ENCODE measurements at regions not wholly inside any gene's neighbourhood (a gene's known extent, or its start where the extent isn't known, plus 50 kb on each side); places are given as distances from the start of the nearest gene placed in this dataset.
A peak's percentile ranks its signal among the peaks of the same experiment; 100 is the strongest.
"Not testable (repeated sequence)": the region's sequence is repeated elsewhere in the genome, so short reads cannot be mapped to it uniquely, and the experiment has no call there.

DNA sequence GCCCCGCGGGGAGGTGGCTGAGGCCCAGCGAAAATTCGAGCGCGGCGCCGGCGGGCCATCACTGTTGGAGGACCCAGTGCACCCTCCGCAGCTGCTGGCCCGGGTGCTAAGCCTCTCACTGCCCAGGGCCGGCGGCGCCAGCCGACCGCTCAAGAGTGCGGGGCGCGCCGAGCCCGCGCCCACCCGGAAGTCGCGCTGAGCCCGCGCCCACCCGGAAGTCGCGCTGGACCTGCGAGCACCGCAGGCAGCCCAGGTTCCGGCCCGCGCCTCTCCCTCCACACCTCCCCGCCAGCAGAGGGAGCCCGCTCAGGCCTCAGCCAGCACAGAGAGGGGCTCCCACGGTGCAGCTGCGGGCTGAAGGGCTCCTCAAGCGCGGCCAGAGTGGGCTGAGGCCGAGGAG is 165.5 kb upstream of the BDP1 start:
- H3K36me3 ChIP-seq, H3K27me3 ChIP-seq, DNase-seq, H3K9me3 ChIP-seq: not testable (repeated sequence)
- peak overlapping the region; percentile 34; the same call in 1 of the 2 replicates for H3K4me3 ChIP-seq

DNA sequence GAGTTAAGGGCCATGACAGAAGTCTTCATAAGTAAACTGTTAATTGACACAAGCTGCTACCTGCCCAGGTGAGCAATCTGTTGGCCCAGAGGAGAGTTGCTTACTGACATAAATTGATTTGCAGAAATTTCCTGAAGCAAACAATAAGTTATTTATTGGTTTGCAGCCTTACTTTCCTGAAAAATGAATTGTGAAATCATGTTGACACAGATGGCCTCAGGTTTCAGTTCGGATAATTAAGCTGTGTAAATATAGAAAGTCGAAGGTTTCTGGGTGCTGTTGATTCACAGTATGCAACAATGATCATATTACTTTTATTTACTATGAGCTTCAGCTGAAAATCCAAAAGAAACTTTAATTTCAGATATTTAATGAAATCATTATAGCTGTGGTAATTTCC is 164.5 kb upstream of the BDP1 start:
- H3K4me3 ChIP-seq, DNase-seq, H3K36me3 ChIP-seq, H3K9me3 ChIP-seq, H3K27me3 ChIP-seq: not testable (repeated sequence)

All from MG63 (cell line).